GM13976 (cell line): ENCODE measurements at regions not wholly inside any gene's neighbourhood (a gene's known extent, or its start where the extent isn't known, plus 50 kb on each side); places are given as distances from the start of the nearest gene placed in this dataset.

Source experiments
- DNase-seq: peaks from one replicate; pipeline ENCODE4 v3.0.0; 2012; ENCODE audit warnings: low spot score
- in situ Hi-C: fragments of 300-500 bp; cut with MboI; formaldehyde crosslinking; loops from one replicate; pipeline ENCODE4 v1.12.0; 2022; ENCODE audit warnings: low sequenced_read_pairs, mixed read lengths, inconsistent platforms; ENCODE audit not compliant: unreplicated experiment
- TF ChIP-seq, protein P1 (sequence below): IDR thresholded peaks from 2 replicates; pipeline ENCODE4 v1.5.1; 2012; ENCODE audit warnings: borderline replicate concordance, mild to moderate bottlenecking; ENCODE audit not compliant: insufficient read depth; ENCODE audit errors: extremely low read depth, missing control alignments, control extremely low read depth

GRCh38 chr6:22882581-22882980, 313.2 kb downstream of the HDGFL1 start:
- no peak for DNase-seq
- in situ Hi-C loops = no loop called here

DNA sequence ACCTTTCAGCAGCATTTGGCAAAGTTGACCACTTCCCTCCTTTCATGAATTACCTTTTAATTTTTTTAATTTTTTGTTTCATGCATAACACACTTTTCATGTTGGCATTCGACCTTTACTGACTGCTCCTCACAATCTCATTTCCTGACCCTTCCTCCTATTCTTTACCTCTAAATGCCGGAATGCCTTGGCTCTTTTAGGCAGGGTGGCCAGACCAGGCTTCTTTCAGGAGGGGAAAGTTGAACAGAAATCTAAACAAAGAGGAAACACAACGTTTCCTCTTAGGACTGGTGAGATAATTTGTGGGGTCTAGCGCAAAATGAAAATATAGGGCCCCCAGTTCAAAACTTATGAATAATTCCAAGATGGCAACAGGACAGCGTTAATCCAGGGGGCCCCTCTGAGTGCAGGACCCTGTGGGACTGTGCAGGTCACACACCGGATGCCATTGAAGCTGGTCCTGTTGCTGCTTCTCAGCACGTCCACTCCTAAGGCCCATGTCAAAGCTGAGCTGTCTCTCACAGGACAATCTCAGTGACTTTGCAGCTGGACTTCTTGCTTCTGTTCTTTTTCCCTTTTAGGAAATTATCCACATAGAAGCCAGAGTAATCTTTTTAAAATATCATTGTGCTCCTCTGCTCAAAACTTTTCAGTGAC, 313.8 kb downstream of the HDGFL1 start:
- TF ChIP-seq, protein P1, sequence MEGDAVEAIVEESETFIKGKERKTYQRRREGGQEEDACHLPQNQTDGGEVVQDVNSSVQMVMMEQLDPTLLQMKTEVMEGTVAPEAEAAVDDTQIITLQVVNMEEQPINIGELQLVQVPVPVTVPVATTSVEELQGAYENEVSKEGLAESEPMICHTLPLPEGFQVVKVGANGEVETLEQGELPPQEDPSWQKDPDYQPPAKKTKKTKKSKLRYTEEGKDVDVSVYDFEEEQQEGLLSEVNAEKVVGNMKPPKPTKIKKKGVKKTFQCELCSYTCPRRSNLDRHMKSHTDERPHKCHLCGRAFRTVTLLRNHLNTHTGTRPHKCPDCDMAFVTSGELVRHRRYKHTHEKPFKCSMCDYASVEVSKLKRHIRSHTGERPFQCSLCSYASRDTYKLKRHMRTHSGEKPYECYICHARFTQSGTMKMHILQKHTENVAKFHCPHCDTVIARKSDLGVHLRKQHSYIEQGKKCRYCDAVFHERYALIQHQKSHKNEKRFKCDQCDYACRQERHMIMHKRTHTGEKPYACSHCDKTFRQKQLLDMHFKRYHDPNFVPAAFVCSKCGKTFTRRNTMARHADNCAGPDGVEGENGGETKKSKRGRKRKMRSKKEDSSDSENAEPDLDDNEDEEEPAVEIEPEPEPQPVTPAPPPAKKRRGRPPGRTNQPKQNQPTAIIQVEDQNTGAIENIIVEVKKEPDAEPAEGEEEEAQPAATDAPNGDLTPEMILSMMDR = no peak
- in situ Hi-C loops = no loop called here
- DNase-seq = no peak

More at GRCh38 chr6:22882581-22882980, 313.2 kb downstream of the HDGFL1 start:
- TF ChIP-seq, protein P1 = no peak

GRCh38 chr6:22884456-22884855, 315.1 kb downstream of the HDGFL1 start:
- in situ Hi-C loops = no loop called here
- TF ChIP-seq, protein P1 = no peak
- DNase-seq = no peak

DNA sequence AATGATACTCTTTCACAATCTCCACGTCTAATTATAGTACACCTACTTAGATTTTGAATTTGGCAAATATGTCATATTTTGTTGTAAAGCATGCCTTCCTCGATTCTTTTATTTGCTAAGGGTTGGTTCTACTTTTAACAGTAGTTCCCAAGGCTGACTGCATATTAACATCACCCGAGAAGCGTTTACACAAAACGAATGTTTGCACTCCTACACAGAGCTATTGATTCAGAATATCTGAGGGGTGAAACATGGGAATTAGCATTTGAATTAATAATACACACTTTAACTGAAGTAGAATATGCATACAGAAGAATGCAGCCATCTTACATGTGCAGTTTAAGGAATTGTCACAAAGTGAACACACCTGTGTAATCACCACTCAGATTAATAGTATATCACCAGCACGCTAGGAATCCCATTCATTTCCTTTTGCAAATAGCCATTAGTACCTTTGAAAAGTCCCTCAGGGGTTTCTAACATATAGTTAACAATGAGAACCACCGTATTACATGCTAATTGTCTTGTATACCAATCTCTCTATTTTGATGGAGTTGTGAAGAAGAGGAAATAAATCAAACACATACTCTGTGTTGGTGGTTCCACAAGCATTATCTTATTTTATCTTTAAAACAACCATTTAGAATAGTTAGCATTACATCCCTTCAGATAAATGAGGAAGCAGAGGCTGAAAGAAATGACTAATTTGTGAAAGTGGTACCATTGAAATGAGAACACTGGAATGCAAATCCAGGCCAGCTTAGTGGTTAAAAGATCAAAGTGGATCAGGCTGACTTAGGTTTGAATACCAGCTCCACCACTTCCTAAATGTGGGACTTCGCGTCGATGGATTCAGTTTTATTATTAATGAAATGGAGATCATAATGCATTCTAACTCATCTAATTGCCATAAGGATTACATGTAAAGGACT, 317.6 kb downstream of the HDGFL1 start:
- in situ Hi-C loops = no loop called here
- TF ChIP-seq, protein P1 = no peak
- DNase-seq = no peak

DNA sequence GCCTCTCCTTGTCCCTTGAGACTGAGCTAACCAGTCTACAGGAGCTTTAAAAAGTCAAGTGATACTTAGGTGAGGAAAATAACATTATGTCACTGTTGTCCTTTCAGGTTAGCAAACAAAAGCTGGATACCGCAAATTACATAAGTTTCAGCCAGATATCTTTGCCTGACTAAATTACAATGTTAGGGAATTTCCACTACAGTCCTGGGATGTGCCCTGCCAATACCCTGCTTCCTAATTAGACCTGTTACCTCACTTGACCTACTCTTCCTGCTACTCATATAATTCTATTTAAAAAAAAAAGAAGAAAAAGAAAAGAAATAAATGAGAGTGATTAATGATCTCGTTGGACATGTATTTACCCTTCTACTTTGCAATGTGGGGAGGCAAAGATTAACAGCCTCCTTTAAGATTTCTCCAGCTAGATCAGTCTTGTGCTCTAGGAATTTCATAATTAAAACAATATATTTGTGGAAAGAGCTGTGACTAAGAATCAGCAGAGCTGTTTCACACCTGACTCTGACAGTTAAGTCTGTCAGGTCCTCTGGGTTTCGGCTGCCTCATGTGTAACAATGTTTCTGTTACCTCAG, 318.9 kb downstream of the HDGFL1 start:
- no peak for DNase-seq
- in situ Hi-C loops = no loop called here
- TF ChIP-seq, protein P1 = no peak

- in situ Hi-C loops = no loop called here
- TF ChIP-seq, protein P1 = no peak
- DNase-seq = no peak
Measured at GRCh38 chr6:22891934-22892333, 322.6 kb downstream of the HDGFL1 start.
